ENCODE measurements at regions not wholly inside any gene's neighbourhood (a gene's known extent, or its start where the extent isn't known, plus 50 kb on each side); places are given as distances from the start of the nearest gene placed in this dataset.

- no peak overlapping the region for H3K27ac ChIP-seq
- no peak for TF ChIP-seq Cebpa-rat (IDR thresholded peaks at IDR 0.05)
- H3K9ac ChIP-seq, result no peak overlapping the region
- H3K36me3 ChIP-seq, result no peaks in the 10 kb centered on the region
- H3K9me3 ChIP-seq, result no peaks in the 10 kb centered on the region
- no peak overlapping the region for H3K4me2 ChIP-seq
- no peaks in the 10 kb centered on the region for H3K27me3 ChIP-seq
- no peaks in the 10 kb centered on the region for H4K20me1 ChIP-seq
- no peak overlapping the region for H3K4me3 ChIP-seq
- H3K4me1 ChIP-seq, result no peaks in the 10 kb centered on the region
Observed at GRCh38 chr12:115149279-115149678, 465.3 kb upstream of the TBX3 start.

DNA sequence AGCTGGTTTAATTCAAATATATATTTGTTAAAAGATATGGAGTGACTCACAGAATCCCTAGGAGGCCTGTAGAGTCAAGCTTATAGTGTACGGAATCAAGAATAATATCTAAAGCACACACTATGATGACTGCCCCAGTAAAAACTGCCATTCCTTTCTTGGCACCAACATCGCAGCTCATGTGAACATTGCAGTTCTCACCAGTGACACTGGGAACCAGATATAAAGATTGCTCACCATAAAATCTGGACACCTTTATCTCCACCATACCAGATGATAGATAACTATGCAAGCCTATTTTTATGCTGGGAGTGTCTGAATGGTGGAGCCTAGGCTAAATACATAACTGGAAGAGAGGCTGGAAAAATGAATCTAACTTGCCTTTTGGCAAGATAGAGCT, 463.9 kb upstream of the TBX3 start:
- no peak overlapping the region for H3K4me2 ChIP-seq
- TF ChIP-seq Cebpa-rat (IDR thresholded peaks at IDR 0.05), result no peak
- H3K4me1 ChIP-seq, result no peaks in the 10 kb centered on the region
- H3K36me3 ChIP-seq, result no peaks in the 10 kb centered on the region
- H3K4me3 ChIP-seq, result no peak overlapping the region
- H3K27ac ChIP-seq, result no peak overlapping the region
- H3K27me3 ChIP-seq, result no peaks in the 10 kb centered on the region
- no peak overlapping the region for H3K9ac ChIP-seq
- peaks cover 8% of the 10 kb centered on the region for H3K9me3 ChIP-seq
- no peaks in the 10 kb centered on the region for H4K20me1 ChIP-seq

GRCh38 chr12:115146453-115146852, 462.5 kb upstream of the TBX3 start:
- Histone ChIP-seq H3K36me3 (no peaks in the 10 kb centered on the region), H3K27me3 (no peaks in the 10 kb centered on the region), H3K9me3 (peaks cover 12% of the 10 kb centered on the region), H3K4me3 (no peak overlapping the region), H4K20me1 (no peaks in the 10 kb centered on the region), H3K4me1 (no peaks in the 10 kb centered on the region), H3K4me2 (no peak overlapping the region), H3K9ac (no peak overlapping the region), H3K27ac (no peak overlapping the region)
- no peak for TF ChIP-seq Cebpa-rat (IDR thresholded peaks at IDR 0.05)

- no peaks in the 10 kb centered on the region for H4K20me1 ChIP-seq
- no peak overlapping the region for H3K9ac ChIP-seq
- no peak for TF ChIP-seq Cebpa-rat (IDR thresholded peaks at IDR 0.05)
- H3K4me1 ChIP-seq, result no peaks in the 10 kb centered on the region
- no peak overlapping the region for H3K27ac ChIP-seq
- no peak overlapping the region for H3K4me3 ChIP-seq
- no peaks in the 10 kb centered on the region for H3K27me3 ChIP-seq
- H3K9me3 ChIP-seq, result peaks cover 12% of the 10 kb centered on the region
- H3K36me3 ChIP-seq, result no peaks in the 10 kb centered on the region
- no peak overlapping the region for H3K4me2 ChIP-seq
Observed at GRCh38 chr12:115144425-115144824, 460.4 kb upstream of the TBX3 start.

- peaks cover 15% of the 10 kb centered on the region for H3K9me3 ChIP-seq
- TF ChIP-seq Cebpa-rat (IDR thresholded peaks at IDR 0.05), result no peak
- no peak overlapping the region for H3K27ac ChIP-seq
- H3K9ac ChIP-seq, result no peak overlapping the region
- no peaks in the 10 kb centered on the region for H3K4me1 ChIP-seq
- H3K27me3 ChIP-seq, result no peaks in the 10 kb centered on the region
- H3K4me3 ChIP-seq, result no peak overlapping the region
- H3K36me3 ChIP-seq, result no peaks in the 10 kb centered on the region
- no peak overlapping the region for H3K4me2 ChIP-seq
- H4K20me1 ChIP-seq, result no peaks in the 10 kb centered on the region
Observed at GRCh38 chr12:115140981-115141655, 457.1 kb upstream of the TBX3 start.

DNA sequence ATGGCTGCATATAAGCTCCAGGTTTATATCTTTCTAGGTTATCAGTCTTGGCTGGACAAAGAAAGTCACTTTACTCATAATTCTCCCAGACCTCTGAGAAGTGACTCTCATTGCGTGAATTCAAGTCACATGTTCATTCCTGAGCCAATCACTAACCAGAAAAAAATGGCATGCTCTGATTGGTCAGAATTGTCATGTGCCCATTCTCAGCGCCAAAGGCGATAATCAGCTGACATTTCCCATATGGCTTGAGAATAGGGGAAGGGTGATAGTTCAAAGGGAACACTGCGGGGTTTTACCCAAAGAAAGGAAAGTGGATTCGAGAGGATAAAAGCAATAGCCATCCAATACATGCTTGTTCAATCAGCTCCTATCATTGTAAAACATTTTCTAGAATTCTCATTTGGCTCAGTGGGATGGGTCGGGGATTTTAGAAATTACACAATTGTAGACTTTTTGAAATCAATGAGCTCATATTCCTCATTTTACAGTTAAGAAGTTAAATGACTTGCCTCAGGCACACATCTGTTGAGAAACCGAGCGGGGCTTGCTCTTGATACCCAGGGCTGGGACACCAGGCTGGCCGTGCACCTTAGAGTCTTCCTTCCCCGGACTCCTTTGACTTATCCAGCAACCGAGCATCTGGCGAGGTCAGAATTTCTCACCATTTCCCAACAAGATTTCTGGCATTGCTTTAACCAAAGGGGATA, 454.0 kb upstream of the TBX3 start:
- no peaks in the 10 kb centered on the region for H3K27me3 ChIP-seq
- TF ChIP-seq Cebpa-rat (IDR thresholded peaks at IDR 0.05), result no peak

DNA sequence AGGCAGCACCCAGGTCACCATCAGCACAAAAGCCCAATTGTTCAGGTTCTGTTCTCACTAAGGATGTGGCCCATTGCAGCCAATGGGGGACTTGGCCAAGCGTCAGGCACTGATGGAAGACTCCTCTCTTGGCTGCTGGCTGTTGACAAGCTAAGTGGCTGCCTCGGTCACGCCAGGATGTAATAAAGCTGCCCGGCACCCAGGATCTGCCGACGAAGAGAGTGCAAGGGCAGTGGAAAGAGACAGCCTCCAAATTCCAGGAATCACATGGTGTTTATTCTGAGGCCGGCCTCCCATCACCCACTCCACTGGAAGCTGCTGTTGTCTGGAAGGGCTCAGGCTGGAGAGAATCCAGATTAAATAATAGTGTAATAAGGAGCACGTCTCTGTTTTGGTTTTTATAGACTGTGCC, 451.8 kb upstream of the TBX3 start:
- no peak for TF ChIP-seq Cebpa-rat (IDR thresholded peaks at IDR 0.05)
- H3K27ac ChIP-seq, result no peak overlapping the region
- no peaks in the 10 kb centered on the region for H3K27me3 ChIP-seq
- H3K4me1 ChIP-seq, result no peaks in the 10 kb centered on the region
- H3K9ac ChIP-seq, result no peak overlapping the region
- H3K36me3 ChIP-seq, result no peaks in the 10 kb centered on the region
- no peak overlapping the region for H3K4me2 ChIP-seq
- H3K9me3 ChIP-seq, result peaks cover 3% of the 10 kb centered on the region; the same call in 1 of the 2 replicates
- no peak overlapping the region for H3K4me3 ChIP-seq
- no peaks in the 10 kb centered on the region for H4K20me1 ChIP-seq

More for the DNA sequence above, 454.0 kb upstream of the TBX3 start:
- H3K4me1 ChIP-seq, result no peaks in the 10 kb centered on the region
- no peak overlapping the region for H3K4me2 ChIP-seq
- no peaks in the 10 kb centered on the region for H3K36me3 ChIP-seq
- peaks cover 8% of the 10 kb centered on the region; the same call in 1 of the 2 replicates for H3K9me3 ChIP-seq
- no peak overlapping the region for H3K4me3 ChIP-seq
- H4K20me1 ChIP-seq, result no peaks in the 10 kb centered on the region
- no peak overlapping the region for H3K27ac ChIP-seq
- H3K9ac ChIP-seq, result no peak overlapping the region

- H3K4me1 ChIP-seq, result no peaks in the 10 kb centered on the region
- H3K9ac ChIP-seq, result no peak overlapping the region
- no peaks in the 10 kb centered on the region for H4K20me1 ChIP-seq
- no peak overlapping the region for H3K27ac ChIP-seq
- no peak for TF ChIP-seq Cebpa-rat (IDR thresholded peaks at IDR 0.05)
- H3K36me3 ChIP-seq, result no peaks in the 10 kb centered on the region
- no peak overlapping the region for H3K4me3 ChIP-seq
- no peaks in the 10 kb centered on the region for H3K27me3 ChIP-seq
- H3K4me2 ChIP-seq, result no peak overlapping the region
- peaks cover 6% of the 10 kb centered on the region; the same call in 1 of the 2 replicates for H3K9me3 ChIP-seq
Observed at GRCh38 chr12:115134298-115134697, 450.3 kb upstream of the TBX3 start.

- H3K27ac ChIP-seq, result no peak overlapping the region
Observed at GRCh38 chr12:115132905-115133304, 448.9 kb upstream of the TBX3 start.

GRCh38 chr12:115132145-115132544, 448.2 kb upstream of the TBX3 start:
- TF ChIP-seq Cebpa-rat (IDR thresholded peaks at IDR 0.05), result no peak
- Histone ChIP-seq H3K36me3 (no peaks in the 10 kb centered on the region), H3K4me2 (no peak overlapping the region), H4K20me1 (no peaks in the 10 kb centered on the region), H3K27me3 (no peaks in the 10 kb centered on the region), H3K27ac (no peak overlapping the region), H3K4me1 (no peaks in the 10 kb centered on the region), H3K9me3 (peaks cover 3% of the 10 kb centered on the region; the same call in 1 of the 2 replicates), H3K9ac (no peak overlapping the region), H3K4me3 (no peak overlapping the region)

More at GRCh38 chr12:115132905-115133304, 448.9 kb upstream of the TBX3 start:
- Histone ChIP-seq H3K9ac (no peak overlapping the region), H3K36me3 (no peaks in the 10 kb centered on the region), H3K27me3 (no peaks in the 10 kb centered on the region), H3K9me3 (peaks cover 6% of the 10 kb centered on the region; the same call in 1 of the 2 replicates), H3K4me3 (no peak overlapping the region), H4K20me1 (no peaks in the 10 kb centered on the region), H3K4me1 (no peaks in the 10 kb centered on the region), H3K4me2 (no peak overlapping the region)
- no peak for TF ChIP-seq Cebpa-rat (IDR thresholded peaks at IDR 0.05)

Measured in BLaER1 (cell line).